ENCODE measurements at regions not wholly inside any gene's neighbourhood (a gene's known extent, or its start where the extent isn't known, plus 50 kb on each side); places are given as distances from the start of the nearest gene placed in this dataset.

GRCh38 chr4:137651128-137651527 is 118.8 kb upstream of the PCDH18 start:
- H3K4me3 ChIP-seq (ENCODE audit: low read depth, low read length): no peak overlapping the region
- TF ChIP-seq CTCF (IDR thresholded peaks at IDR 0.05; ENCODE audit: control insufficient read depth, extremely low read depth, insufficient read depth): no peak
- DNase-seq (ENCODE audit: low read depth): no peak

- H3K4me3 ChIP-seq (ENCODE audit: low read depth, low read length): no peak overlapping the region
- no peak for TF ChIP-seq CTCF (IDR thresholded peaks at IDR 0.05; ENCODE audit: control insufficient read depth, extremely low read depth, insufficient read depth)
- DNase-seq (ENCODE audit: low read depth): no peak
Measured at GRCh38 chr4:137649711-137650450, 117.6 kb upstream of the PCDH18 start.

GRCh38 chr4:137648531-137648930 is 116.2 kb upstream of the PCDH18 start:
- no peak for DNase-seq (ENCODE audit: low read depth)
- no peak for TF ChIP-seq CTCF (IDR thresholded peaks at IDR 0.05; ENCODE audit: control insufficient read depth, extremely low read depth, insufficient read depth)
- H3K4me3 ChIP-seq (ENCODE audit: low read depth, low read length): no peak overlapping the region

- TF ChIP-seq CTCF (IDR thresholded peaks at IDR 0.05; ENCODE audit: control insufficient read depth, extremely low read depth, insufficient read depth): no peak
- H3K4me3 ChIP-seq (ENCODE audit: low read depth, low read length): no peak overlapping the region
- DNase-seq (ENCODE audit: low read depth): no peak
Measured at GRCh38 chr4:137647375-137647774, 115.1 kb upstream of the PCDH18 start.

GRCh38 chr4:137644201-137644600 is 111.9 kb upstream of the PCDH18 start:
- TF ChIP-seq CTCF (IDR thresholded peaks at IDR 0.05; ENCODE audit: control insufficient read depth, extremely low read depth, insufficient read depth): no peak
- no peak overlapping the region for H3K4me3 ChIP-seq (ENCODE audit: low read depth, low read length)
- DNase-seq (ENCODE audit: low read depth): no peak

GRCh38 chr4:137641544-137641943 is 109.2 kb upstream of the PCDH18 start:
- no peak for DNase-seq (ENCODE audit: low read depth)
- H3K4me3 ChIP-seq (ENCODE audit: low read depth, low read length): no peak overlapping the region

More at GRCh38 chr4:137641544-137641943, 109.2 kb upstream of the PCDH18 start:
- no peak for TF ChIP-seq CTCF (IDR thresholded peaks at IDR 0.05; ENCODE audit: control insufficient read depth, extremely low read depth, insufficient read depth)
